Fibroblast of skin of right quadriceps (primary cell): ENCODE measurements at regions not wholly inside any gene's neighbourhood (a gene's known extent, or its start where the extent isn't known, plus 50 kb on each side); places are given as distances from the start of the nearest gene placed in this dataset.
A peak's percentile ranks its signal among the peaks of the same experiment; 100 is the strongest.

ENCODE experiments used
- DNase-seq: peaks from one replicate; pipeline ENCODE4 v3.0.0-alpha.2; 2013

DNA sequence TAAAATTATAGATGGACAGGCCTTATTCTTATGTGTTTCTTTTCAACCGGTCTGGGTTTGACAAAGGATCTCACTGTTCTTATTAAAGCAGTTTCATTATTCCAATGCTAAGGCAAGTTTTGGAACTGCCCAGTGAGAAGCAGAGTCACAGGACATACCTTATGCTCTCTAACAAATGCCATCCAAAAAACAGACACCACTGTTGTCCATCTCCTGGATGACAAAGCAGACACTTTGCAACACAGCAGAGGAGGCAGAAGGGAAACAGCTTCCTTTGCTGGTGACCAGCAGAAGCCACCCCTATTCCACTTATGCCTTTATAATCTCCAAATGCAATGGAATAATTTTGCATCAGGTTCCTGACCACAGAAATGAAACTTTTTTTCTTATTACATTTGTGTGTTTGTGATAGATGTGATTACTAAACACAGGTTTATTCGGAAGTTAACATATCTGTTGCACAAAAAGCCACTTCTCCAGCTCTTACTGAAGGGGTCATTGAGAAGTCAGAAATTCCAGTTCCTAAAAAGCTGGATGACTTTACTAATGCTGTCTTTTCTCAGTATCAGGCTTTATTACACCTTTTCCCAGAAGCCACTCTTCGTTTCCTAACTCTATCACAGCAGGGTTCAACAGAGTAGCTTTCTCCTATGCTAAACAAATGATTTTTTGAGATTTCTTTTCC, 115.6 kb downstream of the BTG1 start:
- no peak for DNase-seq

DNA sequence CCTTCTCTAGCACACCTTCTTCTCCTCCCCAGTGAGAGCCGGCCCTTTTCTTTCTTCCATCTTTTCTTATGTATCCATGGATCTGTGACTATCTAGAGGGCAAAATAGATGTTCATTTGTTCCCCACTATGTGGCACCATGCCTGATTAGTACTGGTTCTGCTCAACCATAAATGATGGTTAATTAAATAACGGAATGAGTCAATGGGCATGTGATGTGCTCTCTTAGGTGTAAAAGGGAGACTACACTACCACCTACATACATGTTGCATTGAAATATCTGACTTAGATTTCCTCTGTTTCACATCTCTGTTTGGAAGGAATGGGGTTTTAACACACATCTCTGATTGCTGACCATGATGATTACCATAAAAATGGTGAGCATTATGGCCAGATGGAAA, 116.5 kb downstream of the BTG1 start:
- no peak for DNase-seq

DNA sequence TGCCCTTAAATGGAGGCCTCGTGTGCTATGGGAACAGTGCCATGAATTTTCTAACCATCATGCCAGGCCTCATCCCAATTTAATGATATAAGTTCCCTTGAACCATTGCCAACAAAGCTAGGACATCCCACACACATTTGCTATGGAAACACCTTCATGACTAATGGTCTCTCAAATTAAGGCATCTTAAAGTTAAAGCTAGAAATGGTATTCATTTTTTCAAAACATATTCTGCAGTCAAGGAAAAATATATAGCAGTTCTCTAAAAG, 117.3 kb downstream of the BTG1 start:
- DNase-seq, result peak; percentile 69

DNA sequence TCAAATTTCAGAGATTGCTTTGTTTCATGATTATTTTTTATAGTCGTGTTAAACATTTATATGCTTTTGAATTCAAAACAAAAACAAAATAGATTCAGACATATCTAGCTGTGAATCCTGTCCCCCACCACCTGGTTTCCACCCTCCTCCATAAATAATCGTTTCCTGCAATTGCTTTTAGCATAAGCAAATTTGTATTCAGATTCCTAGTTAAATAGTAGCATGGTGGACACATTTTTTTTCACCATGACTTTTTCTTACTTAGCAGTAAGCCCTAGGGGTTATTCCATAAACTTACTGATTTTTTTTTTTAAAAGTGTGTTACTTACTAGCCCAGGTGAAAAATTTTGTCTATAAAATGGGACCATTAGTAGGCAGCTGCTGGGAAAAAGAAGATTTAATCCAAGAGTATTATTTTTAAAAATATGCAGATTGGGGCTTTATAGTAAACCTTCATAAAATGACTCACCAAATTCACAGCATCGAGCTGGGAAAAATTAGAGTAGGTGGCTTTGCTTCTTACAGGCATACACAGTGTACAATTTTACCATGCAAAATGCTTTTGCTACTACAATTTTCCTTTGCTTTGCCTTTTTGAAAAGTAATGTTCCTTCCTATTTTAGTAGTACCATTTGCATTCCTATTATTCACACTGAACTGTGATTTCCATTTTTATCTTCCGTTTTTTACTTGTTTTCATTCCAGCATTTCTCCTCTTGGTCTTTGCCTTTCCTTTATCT, 117.8 kb downstream of the BTG1 start:
- no peak for DNase-seq

DNA sequence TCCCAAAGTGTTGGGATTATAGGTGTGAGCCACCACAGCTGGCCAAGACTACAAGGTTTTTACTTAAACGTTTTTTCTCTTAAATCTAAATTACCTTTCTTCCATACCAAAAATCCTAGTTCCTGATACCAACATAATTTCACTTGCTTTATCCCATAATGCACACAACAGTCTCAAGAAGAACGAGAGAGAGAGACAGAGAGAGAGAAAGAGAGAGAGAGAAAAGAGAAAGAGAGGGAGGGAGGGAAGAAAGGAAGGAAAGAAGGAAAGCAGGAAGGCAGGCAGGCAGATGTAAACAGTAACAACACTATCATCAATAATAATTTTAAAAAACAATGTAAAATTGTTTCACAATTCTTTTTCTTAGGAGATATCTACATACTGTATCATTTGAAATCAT, 118.4 kb downstream of the BTG1 start:
- no peak for DNase-seq

DNA sequence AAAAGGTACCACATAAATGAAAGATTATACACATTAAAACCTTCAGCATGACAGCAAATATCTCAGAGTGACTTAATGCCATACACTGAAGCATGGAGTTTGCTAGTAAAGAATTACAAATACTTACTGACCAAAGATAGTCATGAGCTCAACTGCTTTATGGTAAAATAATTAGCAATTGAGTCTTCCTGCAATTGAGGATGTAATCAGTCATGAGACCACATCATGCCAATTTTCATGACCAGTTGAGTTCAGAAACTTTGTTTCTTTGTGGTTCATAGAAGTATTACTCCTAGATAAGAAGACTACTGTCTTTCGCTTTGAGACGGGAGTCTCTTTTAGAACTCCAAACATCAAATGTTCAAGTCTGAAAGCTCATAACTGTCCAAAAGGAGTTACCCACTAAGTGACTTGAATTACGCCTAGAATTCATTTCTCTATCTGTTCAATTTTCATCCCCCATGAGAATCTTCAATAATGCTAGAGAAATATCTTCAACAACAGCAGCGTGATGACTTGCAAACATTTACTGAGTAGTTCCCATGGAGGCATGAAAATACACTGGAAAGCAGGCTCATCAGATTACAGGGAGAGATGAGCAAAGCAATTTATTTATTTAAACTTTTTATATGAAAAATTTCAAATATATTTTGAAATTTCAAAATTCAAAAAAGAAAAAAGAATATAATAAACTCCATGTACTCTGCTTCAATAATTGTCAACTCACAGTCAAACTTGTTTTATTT, 120.0 kb downstream of the BTG1 start:
- DNase-seq, result no peak

DNA sequence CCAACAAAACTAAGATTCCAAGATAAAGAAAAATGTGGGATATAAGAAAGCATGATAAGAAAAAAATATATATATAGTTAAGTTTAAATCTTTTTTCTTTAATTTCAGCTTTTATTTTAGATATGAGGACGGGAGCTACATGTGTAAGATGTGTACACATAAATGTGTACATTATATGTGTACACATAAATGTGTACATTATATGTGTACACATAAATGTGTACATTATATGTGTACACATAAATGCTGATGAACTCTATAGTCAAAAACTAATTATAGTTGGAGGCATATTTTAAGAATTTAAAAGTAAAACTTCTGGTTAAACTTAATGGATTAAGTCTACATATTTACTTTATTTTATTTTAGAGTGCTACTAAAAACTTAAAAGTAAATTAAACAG, 123.6 kb downstream of the BTG1 start:
- DNase-seq, result no peak

DNA sequence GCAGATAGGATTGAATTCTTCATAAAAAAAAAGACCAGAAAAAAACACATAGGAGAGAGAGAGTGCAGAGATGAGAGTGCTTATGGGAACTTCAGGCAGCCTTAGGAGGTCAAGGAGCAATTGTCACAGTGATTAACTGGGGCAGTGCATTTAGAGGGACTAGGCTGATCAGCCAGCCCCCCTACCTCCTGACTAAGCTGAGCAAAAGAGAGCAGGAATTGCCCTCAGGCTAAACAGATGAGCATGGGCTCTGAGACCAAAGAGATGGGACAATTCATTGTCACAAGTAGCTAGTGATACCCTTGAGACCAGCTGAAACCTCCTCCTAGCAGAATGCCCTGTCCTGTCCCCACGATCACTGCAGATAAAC, 124.0 kb downstream of the BTG1 start:
- DNase-seq, result no peak

DNA sequence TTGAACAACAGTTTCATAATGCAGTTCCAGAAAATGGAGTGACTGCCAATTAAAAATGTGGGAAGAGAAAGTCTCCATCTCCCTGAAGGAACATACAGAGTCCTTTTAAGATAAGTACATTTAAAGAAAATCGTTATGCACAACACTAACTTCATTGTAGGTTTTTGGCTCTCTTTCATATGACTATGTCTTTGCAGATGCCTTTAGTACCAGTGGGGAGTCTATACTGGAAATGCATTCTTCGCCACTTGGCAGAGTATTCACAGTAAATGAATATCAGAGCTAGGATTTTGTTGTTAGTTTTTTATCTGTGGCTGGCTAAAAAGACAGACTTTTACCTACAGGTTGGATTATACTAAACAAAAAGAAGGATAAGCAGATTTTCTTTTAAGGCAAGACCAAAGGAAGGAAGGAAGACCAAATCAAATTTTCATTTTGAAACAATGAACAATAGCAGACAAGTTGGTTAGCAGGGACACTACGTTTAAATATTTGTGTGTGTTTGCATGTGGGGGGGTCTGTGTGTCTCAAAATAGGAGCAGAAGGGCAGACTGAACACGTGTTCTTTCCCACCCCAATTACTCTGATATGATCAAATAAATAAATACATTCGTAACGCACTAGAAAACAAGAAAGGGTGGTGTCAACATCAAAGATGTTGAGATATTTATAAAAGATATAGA, 124.5 kb downstream of the BTG1 start:
- DNase-seq, result peak; percentile 30

DNA sequence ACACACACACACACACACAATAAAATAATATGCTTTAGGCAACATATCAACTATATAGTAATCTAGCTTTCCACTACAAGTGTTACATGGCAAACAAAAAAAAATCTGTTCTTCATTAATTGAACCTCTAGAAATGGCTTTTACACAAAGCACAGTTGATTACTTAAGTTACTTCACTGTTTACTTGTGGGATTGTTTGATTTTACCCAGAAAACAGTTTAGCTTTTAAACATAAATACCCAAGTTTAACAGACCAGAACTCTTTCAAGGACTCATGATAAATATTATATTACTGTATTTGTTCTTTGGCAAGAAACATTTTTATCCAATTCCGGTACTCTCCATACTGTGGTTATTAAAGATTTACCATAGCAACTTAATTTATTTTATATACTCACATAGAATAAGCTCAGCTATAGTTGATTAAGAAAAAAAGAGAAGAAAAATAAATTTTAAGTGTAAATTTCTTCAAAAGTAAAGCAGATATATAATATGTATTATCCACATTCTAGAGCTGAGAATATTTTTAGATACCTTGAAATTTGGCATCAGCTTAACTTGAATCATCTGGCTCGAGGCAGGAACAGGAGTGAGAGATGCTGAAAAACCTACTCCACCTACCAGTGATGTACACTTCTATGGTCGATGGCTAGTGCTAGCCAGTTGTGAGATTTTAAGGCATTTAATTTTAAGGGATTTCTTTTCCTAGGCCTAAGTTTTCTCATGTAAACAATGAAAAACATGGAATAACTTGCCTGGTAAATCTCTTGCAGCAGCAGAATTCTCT, 126.0 kb downstream of the BTG1 start:
- DNase-seq, result no peak

DNA sequence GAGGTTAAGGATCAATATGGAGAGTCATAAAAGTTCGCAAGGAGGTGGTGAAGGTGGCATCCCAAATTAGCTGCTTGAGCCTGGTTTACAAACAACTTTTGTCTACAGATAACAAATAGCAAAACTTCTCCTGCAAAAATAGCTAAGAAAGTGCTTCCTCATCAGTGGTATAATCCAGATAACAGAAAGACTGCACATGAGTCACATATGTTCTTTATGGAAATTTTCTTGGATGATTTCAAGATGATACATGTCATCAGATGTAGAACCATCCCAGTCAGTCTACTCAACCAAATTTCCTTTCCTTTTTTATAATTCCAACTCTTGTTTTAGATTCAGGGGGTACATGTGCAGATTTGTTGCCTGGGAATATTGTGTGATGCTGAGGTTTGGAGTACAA, 133.0 kb downstream of the BTG1 start:
- DNase-seq, result no peak

DNA sequence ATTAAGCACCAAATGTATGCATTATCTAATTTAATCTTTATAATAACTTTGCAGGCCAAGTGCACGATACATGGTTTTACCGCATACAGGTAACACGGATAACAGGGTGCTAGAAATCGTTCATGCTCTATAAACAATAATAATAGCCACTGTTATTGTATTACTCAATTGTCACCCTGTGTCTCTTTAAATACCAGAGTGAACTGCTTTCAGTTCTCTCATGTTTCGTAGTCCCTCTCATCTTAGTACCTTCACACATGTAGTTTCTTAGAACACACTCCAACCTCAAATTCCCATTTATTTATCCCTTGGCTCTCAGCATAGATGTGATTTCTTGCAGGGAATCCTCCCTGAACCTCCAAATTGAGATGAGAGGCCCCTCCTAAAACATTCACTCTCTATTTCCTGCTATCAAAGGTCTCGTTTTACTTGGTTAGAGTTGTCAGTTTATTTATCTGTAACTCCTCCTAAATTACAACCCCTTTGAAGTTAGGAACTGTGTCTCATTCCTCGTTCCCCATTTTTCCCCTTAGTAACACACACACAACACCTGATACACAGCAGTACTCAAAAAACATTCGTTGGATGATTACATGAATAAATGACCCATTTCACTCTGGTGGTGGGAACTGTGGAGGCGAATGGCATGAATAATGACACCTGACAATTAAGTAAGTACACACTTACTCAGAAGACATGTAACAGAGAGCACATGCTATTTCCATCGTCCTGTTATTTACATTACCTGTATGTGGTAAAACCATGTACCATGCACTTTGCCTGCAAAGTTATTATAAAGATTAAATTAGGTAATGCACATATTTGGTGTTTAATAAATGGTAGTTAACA, 134.6 kb downstream of the BTG1 start:
- DNase-seq, result no peak

DNA sequence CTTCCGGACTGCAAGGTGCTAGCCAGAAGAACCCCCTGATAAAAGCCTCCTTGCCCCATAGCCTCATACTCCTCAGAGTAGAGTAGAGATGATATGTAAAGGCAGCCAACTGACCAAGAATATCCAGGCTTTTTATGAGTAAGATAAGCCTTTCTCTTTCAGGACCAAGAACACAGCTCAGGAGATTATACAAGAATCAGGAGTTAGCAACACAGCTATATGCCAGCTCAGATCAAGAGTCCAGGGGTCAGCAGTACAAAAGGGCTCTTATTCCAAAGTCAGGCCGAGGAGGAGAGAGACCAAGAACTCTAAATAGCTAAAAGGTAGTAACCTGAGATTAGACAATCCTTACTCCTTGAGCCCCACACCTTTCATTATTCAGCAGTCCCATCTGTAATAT, 135.3 kb downstream of the BTG1 start:
- no peak for DNase-seq

DNA sequence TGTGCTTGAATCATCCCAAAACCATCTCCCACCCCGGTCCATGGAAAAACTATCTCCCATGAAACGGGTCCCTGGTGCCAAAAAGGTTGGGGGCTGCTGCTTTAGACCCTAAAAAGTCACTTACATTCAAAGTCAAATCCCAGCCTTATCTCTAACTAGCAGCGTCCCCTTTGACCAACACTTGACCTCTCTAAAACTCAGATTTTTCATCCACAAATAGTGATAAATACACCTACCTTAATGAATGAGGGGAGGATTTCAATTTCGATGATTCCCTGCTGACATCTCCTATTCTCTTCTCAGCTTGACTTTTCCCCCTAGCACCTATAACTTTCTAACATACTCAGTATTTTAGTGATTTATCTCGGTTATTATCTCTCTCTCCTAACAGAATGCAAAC, 137.3 kb downstream of the BTG1 start:
- DNase-seq, result no peak

DNA sequence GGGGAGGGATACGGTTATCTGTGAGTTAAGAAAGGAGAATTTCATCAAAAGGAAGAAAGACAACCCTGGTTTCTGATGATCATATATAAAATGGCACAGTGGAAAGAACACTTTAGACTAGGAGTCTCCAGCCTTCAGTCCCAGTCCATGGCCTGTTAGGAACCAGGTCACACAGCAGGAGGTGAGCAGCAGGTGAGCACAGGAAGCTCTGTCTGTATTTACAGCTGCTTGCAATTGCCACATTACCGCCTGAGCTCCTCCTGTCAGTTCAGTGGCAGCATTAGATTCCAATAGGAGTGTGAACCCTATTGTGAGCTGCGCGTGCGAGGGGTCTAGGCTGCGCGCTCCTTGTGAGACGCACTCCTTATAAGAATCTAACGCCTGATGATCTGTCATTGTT, 137.9 kb downstream of the BTG1 start:
- DNase-seq, result no peak

DNA sequence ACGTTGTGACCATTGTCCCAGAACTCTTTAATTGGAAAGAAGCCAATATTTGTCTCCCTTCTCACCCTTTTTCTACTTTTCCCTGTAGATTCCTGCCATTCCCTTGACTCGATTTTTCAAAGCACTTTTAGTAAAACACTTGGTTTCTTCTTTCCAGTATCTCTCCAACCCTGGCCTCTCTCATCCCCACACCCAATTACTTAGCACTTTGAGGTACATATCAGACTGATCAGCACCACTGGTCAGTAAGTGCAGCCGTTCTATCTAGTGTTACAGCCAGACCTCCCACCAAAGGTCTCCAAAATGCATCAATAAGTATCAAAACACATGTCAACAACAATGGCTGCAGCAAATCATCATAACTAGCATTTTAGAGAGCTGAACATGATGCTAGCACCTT, 141.9 kb downstream of the BTG1 start:
- DNase-seq, result no peak

DNA sequence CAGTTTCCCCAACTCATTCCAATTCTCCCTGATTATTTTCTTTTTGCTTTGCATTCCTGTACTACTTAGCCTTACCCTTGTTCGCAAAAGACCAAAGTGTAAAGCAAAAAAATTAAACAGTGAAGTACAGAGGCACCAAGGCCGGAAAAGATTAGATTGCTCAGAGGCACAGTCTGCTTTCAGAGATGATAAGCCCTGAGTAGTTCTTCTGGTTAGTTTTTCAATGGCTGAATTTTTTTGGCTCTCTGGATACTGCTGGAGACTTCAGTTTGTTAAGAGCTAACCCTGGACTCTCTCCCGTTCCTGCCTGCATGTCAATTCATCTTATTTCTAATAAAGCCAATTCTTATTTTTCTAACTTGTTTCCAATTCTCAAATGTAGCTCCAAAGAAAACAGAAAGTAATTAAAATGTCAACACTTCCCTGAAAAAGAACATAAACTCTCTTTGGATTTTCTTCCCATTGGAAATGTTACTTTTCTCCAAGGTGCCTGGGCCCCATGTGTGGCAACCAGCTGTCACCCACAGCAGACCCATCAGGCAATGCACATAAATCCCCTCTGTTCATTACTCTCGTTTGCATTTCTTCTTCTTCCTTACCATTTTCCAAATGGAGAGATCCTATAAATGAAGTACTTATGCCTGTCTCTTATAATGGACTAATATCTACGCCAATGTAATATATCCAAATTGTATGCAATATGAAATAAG, 142.8 kb downstream of the BTG1 start:
- peak; percentile 38 for DNase-seq

DNA sequence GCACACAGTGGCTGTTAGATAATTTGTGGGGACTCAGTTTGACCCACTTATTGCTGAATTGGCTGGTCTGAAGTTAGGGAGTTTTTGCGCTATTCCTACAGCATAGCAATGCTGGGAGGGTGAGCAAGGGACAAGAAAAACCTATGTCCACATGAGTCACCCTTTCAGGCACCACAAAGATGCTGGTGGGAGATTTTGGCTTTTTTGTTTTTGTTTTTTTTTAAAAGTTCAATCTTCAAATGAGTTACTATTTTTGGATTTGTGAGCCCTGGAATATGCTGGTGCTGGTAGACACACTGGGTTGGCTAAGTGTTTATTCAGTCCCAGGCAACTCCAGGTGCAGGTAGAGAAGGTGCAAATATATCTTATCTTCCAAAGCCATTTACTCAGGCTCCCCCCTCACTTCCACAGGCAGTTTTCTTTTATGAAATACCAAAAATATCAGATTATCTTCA, 143.4 kb downstream of the BTG1 start:
- DNase-seq, result peak; percentile 34

DNA sequence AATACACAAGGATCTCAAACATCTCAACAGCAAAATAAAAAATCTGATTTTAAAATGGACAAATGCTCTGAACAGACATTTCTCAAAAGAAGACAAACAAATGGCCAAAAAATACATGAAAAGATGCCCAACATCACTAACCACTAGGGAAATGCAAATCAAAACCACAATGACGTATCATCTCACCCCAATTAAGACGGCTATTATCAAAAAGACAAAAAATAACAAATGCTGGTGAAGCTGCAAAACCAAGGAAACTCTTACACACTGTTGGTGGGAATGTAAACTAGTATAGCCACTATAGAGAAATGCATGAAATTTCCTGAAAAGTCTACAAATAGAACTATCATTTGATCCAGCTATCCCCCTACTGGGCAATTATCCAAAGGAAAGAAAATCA, 145.0 kb downstream of the BTG1 start:
- no peak for DNase-seq

DNA sequence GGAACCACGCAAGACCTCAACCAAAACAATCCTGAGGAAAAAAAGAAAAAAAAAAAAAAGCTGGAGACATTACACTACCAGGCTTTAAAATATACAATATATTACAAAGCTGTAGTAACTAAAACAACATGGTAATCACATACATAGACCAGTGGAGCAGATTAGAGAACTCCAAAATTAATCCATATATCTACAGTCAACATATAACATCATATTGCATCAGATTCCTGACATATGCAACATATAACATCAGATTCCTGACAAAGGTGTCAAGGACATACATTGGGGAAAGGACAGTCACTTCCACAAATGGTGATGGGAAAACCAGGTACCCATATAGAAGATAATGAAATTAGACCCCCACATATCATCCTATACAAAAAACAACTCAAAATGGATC, 145.8 kb downstream of the BTG1 start:
- no peak for DNase-seq

DNA sequence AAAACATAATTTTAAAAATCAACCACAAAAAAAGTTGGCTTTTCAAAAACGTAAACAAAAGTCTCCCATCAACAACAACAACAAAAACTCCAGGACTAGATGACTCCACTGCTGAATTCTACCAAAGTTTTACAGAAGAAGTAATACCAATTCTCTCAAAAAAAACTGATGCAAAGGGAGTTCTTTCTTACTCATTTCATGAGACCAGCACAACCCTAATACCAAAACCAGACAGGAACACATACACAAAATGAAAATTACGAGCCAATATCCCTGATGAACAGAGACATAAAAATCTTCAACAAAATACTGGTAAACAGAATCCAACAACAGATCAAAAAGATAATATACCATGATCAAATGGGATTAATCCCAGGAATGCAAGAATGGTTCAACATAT, 147.3 kb downstream of the BTG1 start:
- no peak for DNase-seq
